ENCODE measurements at regions not wholly inside any gene's neighbourhood (a gene's known extent, or its start where the extent isn't known, plus 50 kb on each side); places are given as distances from the start of the nearest gene placed in this dataset.

- H3K4me3 ChIP-seq, result no peak overlapping the region
- no peaks in the 10 kb centered on the region for H3K27me3 ChIP-seq
- H3K36me3 ChIP-seq, result no peaks in the 10 kb centered on the region
- no peaks in the 10 kb centered on the region for H3K4me1 ChIP-seq
- TF ChIP-seq POLR2A (IDR thresholded peaks at IDR 0.05) (no peak), EP300 (IDR thresholded peaks at IDR 0.05) (no peak), CTCF (IDR thresholded peaks at IDR 0.05) (no peak)
- WGBS, 2 donors, result 74 to 85% methylated on average over 4 of the region's 4 CpGs
- H3K9me3 ChIP-seq, result no peaks in the 10 kb centered on the region
- no peak for DNase-seq (ENCODE audit: low spot score in 2 of 2)
- no peak overlapping the region for H3K27ac ChIP-seq
Observed at GRCh38 chr13:85659493-85659892, 139.7 kb downstream of the SLITRK6 start.

DNA sequence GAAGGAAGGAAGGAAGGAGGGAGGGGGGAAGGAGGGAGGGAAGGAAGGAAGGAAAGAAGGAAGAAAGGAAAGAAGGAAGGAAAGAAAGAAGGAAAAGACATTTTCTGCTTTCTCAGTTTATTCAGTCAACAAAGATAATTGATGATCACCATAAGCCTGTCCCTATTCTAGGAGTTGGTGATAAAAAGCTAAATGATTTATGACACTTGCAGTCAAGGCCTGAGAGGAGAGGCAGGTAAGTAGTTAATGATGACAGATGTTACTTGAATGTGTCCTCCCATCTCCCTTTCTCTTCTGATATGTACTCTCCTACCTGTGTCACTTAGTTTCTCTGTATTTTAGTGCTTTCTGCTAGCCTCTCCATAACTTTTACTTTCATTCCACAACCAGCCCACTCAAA, 141.3 kb downstream of the SLITRK6 start:
- Histone ChIP-seq H3K9me3 (no peaks in the 10 kb centered on the region), H3K36me3 (no peaks in the 10 kb centered on the region), H3K4me3 (no peak overlapping the region), H3K27ac (no peak overlapping the region), H3K4me1 (no peaks in the 10 kb centered on the region), H3K27me3 (no peaks in the 10 kb centered on the region)
- no peak for DNase-seq (ENCODE audit: low spot score in 2 of 2)
- TF ChIP-seq CTCF (IDR thresholded peaks at IDR 0.05) (no peak), EP300 (IDR thresholded peaks at IDR 0.05) (no peak), POLR2A (IDR thresholded peaks at IDR 0.05) (no peak)

DNA sequence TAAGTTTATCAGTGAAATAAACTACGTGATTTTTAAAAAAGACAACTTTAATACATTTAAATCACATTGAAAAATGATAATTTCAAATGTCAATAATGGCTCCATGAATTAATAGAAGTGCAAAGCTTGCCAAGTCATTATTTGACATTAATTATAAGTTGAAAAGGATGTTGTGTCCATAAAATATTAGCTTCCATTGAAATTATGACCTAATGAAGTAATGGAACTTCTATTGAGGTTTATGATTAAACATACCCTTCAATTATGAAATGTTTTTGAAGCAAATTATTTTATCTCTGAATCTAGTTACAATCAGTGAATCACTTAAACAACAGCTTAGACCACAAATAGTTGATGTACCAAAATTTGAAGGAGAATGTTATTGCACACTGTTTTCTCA, 144.2 kb downstream of the SLITRK6 start:
- TF ChIP-seq POLR2A (IDR thresholded peaks at IDR 0.05) (no peak), EP300 (IDR thresholded peaks at IDR 0.05) (no peak), CTCF (IDR thresholded peaks at IDR 0.05) (no peak)
- Histone ChIP-seq H3K9me3 (no peaks in the 10 kb centered on the region), H3K4me1 (no peaks in the 10 kb centered on the region), H3K27ac (no peak overlapping the region), H3K27me3 (no peaks in the 10 kb centered on the region), H3K36me3 (no peaks in the 10 kb centered on the region), H3K4me3 (no peak overlapping the region)
- no peak for DNase-seq (ENCODE audit: low spot score in 2 of 2)
- 85 to 86% methylated on average over 1 of the region's 1 CpG for WGBS, 2 donors

DNA sequence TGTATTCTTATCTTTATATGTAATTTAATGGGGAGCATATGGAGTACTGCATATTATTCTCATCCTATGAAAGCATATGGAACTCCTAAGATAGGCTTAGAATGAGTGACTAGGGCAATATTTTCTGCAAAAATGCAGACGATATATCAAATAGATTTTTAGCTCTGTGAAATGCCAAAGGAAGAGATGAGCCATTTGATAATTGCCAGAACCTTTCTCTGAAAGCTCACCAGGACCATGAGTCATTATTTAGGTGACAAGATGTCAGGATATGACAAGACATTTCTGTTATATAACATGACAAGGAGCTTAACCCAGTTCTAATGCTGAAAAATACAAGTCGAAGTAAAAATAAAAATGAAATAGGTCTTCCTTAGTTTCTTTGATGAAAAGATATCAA, 145.0 kb downstream of the SLITRK6 start:
- H3K4me3 ChIP-seq, result no peak overlapping the region
- 38 to 84% methylated on average over 2 of the region's 2 CpGs for WGBS, 2 donors

GRCh38 chr13:85653681-85654080, 145.5 kb downstream of the SLITRK6 start:
- no peaks in the 10 kb centered on the region for H3K9me3 ChIP-seq
- no peak for DNase-seq (ENCODE audit: low spot score in 2 of 2)
- no peak overlapping the region for H3K27ac ChIP-seq
- no peak overlapping the region for H3K4me3 ChIP-seq
- no peaks in the 10 kb centered on the region for H3K4me1 ChIP-seq
- TF ChIP-seq POLR2A (IDR thresholded peaks at IDR 0.05) (no peak), CTCF (IDR thresholded peaks at IDR 0.05) (no peak), EP300 (IDR thresholded peaks at IDR 0.05) (no peak)
- H3K27me3 ChIP-seq, result no peaks in the 10 kb centered on the region
- H3K36me3 ChIP-seq, result no peaks in the 10 kb centered on the region
- WGBS, 2 donors, result 94 to 95% methylated on average over 3 of the region's 3 CpGs

More for the DNA sequence above, 145.0 kb downstream of the SLITRK6 start:
- H3K27me3 ChIP-seq, result no peaks in the 10 kb centered on the region
- no peaks in the 10 kb centered on the region for H3K36me3 ChIP-seq
- no peak for DNase-seq (ENCODE audit: low spot score in 2 of 2)
- TF ChIP-seq POLR2A (IDR thresholded peaks at IDR 0.05) (no peak), EP300 (IDR thresholded peaks at IDR 0.05) (no peak), CTCF (IDR thresholded peaks at IDR 0.05) (no peak)
- H3K4me1 ChIP-seq, result no peaks in the 10 kb centered on the region
- H3K9me3 ChIP-seq, result no peaks in the 10 kb centered on the region
- H3K27ac ChIP-seq, result no peak overlapping the region

Data from tibial nerve (tissue), 4 donors.